DMS79 (cell line): ENCODE measurements at regions not wholly inside any gene's neighbourhood (a gene's known extent, or its start where the extent isn't known, plus 50 kb on each side); places are given as distances from the start of the nearest gene placed in this dataset.

Experiments used
- DNase-seq: peaks from one replicate; lab custom pipeline; 2025; lab: John Stamatoyannopoulos, UW

- no peak for DNase-seq
These were observed 312.0 kb downstream of the SAMD5 start for GRCh38 chr6:147820520-147820919.

GRCh38 chr6:147821295-147821897 is 312.9 kb downstream of the SAMD5 start:
- no peak for DNase-seq

- DNase-seq: no peak
These were observed 315.4 kb downstream of the SAMD5 start for GRCh38 chr6:147823936-147824335.

DNA sequence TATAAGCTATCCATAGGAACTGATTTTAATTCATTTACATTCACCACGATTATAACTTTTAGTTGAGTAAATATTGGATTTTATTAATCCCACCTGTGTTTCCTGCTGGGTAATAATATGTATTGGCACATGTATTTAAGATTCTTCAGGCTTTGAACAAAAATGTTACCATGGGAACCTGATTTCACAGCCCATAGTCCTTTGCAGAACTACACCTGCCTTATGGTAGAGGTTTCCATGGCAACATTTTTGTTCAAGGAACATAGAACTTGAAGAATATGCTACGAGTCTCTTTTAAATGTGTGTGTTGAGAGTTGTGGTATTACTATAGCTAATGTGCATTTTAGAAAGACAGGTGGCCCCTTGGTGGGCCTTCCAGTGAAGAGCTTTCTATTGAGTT is 317.4 kb downstream of the SAMD5 start:
- DNase-seq: no peak

- DNase-seq: no peak
These were observed 318.2 kb downstream of the SAMD5 start for GRCh38 chr6:147826698-147827097.

DNA sequence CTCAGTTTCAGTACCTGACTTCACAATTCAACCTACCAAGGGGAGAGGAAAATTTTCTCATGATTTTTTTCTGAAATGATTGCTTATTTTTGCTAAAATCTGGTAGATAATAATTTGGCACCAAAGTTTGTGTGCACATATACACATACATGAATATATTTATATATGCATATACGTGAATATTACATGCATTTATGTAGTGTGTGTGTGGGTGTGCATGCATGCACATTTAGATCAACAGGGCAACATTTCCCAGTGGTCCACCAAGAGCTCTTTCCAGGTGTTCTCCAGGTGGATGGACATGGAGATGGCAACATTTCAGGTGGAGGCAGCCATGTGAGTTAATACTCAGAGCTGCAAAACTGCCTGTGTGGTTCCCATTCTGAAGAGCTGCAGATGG is 320.9 kb downstream of the SAMD5 start:
- no peak for DNase-seq

DNA sequence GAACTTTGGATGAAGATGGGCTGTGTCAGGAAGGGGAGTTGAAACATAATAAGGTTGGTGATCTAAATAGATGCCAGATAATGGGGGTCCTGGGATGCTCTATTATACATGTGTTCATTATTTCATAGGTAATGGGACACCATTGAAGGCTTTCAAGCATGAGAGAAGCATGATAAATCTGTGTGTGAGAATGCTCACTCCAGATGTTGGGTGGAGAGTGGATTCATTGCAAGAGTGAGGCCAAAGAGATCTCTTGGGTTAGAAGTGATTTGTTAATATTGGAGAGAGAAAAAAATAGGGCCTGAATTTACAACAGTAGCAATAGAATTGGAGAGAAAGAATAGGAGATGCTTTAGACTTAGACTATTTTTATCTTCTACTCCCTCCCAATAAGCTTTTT is 321.3 kb downstream of the SAMD5 start:
- DNase-seq: no peak

GRCh38 chr6:147831356-147831755 is 322.9 kb downstream of the SAMD5 start:
- DNase-seq: no peak

DNA sequence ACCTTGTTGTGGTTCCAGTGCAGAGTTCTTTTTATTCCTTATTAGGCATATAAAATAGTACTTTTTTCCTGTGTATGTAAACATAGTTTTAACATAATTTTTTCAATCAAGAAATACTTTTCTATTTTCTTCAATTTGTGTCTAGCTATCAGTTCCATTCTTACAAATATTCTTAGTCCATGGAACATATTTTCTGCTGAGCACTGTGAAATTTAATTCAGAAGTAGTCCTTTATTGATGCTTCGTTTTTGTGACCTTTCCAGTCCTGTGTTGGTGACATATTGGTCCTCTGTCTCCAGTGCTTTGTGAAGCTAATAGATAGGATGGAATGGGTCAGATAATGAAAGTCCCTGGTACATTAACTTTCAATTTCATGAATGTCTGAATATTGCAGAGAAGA is 325.1 kb downstream of the SAMD5 start:
- DNase-seq: no peak

DNA sequence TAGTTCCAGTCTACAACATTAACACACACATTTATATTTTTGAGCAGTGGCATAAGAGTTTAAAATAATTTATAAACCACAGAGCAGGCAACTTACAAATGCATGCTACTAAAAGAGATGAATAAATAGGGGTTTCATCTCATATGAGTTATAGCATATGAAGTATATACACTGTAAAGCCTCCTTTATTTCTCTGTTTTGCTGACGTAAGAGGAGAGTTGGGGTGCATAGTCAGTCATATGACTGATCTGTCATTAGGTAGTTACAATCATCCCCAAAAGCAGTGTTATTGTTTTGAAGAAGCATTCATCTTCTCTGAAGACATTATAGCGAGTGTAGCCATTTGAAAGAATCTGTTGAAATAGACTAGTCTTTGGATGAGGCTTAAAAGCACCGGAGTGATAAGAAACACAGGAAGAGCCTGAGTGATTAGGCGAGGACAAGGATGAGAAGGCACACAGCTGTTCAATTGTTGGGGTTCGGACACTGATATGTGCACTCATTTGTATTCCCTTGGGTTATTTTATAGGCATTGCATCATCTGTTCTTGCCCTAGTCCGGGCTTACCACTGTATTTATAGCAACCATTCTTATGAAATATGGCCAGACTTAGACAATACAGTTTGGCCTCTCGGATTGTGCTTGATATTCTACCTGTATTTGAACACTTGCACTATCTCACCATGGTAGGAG is 325.7 kb downstream of the SAMD5 start:
- no peak for DNase-seq

- DNase-seq: no peak
These were observed 329.1 kb downstream of the SAMD5 start for GRCh38 chr6:147837540-147837939.

- DNase-seq: no peak
These were observed 331.5 kb downstream of the SAMD5 start for GRCh38 chr6:147839708-147840610.

DNA sequence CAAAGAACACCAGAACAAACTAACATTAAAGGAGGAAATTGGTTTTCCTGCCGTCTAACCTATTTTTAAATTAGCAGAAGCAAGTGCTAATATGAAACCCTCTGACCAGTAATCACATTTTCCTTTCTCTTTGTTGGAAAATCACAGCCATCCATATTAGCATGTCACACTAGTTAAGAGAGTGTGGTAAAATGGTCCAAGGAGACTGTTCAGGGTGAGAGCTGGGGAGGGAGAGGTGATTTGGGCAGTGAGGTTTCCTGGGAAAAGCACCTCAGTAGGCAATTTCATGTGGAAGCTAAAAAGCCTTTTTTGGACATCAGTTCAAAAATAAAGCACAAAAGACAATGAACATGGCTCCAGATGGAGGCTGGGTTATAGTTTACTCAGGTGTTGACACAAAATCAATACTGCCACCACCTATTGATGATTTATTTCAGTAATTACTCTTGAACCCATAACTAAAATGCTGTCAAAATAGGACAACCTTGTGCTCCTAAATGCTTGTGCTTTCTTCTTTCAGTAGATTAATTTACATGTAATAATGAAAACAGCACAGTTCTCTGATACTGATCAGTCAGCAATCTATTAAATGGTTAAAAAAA is 333.2 kb downstream of the SAMD5 start:
- DNase-seq: no peak

DNA sequence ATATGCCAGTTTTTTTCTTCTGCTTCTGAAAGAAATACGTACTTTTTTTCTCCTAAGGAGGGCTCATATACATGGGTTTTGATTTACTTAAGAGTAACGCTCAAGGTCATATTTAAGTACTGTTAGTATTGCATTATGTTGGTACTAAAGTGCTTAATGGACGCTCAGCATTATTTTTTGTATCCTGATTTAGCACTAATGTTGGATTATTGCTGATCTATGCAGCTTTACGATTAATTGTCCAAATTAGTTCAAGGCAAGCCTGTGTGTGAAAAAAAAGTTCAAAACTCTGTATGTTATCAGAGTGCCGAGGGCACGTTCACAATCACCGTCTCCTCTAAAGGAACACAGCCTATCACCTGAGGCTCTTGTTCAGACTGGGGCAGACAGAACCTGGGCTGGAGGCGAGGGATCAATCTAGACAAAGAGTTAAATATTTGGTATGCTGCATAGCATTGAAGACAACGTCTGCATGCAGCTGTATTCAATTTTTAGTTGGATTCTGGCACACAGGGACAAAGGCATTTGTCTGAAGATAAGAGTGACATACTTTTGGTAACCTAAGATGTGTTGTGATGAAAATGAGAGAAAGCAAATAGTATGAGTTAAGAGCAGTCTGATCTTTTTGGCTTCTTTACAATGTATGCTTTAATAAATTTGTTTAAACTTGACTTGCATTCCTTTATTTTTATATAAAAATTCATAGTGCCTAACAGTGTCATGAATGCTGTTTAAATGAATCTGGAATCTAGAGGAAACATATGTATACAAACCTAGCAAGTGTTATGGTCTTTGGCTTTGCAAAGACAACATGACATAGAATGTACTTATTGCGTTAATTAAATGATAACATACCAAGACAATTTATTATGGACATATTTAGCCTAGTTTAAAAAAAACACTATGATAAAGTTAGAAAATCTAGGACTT is 341.2 kb downstream of the SAMD5 start:
- no peak for DNase-seq

GRCh38 chr6:147852772-147853171 is 344.3 kb downstream of the SAMD5 start:
- DNase-seq: no peak

- DNase-seq: no peak
These were observed 345.1 kb downstream of the SAMD5 start for GRCh38 chr6:147853574-147853973.

DNA sequence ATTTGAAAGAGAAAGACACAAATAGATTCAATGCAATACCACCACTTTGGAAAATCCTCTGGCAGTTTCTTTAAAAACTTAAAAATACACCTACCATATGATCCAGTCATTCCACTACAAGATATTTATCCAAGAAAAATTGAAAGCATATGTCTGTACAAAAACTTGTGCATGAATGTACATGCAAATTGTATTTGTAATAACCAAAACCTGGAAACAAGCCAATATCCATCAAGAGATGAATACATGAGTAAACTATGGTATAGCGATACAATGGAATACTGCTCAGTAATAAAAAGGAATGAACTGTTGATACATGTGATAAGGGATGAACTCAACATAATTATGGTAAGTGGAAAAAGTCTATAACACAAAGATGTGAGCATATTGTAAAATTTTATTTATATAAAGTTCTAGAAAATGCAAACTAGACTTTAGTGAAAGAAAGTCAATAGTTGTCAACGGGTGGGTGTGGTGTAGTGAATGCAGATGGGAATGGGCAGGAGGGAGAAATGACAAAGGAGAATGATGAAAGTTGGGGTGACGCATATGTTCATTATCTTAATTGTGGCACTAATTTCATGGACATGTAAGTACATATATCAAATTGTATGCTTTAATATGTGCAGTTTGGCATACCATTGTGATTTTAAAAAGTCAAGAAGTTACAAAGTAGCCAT is 347.5 kb downstream of the SAMD5 start:
- no peak for DNase-seq

DNA sequence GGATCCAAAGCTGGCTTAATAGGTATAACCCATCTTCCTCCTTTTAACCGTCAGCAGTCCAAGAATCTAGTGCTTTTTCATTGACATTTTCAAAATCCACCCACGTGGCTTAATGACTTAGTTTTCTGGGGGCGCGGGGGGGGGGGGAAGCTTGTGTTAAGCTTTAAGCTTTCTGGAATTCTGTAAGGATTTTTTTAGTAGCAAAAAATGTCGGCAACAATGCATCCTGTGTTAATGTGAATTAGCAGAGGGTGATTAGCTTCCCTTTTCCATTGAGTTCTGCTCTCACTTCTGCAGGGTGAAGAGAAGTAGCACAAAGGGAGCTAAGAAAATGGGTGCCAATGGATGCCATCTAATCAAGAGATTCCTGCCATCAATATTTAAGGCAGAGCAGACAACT is 348.2 kb downstream of the SAMD5 start:
- no peak for DNase-seq

GRCh38 chr6:147858421-147858820 is 349.9 kb downstream of the SAMD5 start:
- DNase-seq: no peak

DNA sequence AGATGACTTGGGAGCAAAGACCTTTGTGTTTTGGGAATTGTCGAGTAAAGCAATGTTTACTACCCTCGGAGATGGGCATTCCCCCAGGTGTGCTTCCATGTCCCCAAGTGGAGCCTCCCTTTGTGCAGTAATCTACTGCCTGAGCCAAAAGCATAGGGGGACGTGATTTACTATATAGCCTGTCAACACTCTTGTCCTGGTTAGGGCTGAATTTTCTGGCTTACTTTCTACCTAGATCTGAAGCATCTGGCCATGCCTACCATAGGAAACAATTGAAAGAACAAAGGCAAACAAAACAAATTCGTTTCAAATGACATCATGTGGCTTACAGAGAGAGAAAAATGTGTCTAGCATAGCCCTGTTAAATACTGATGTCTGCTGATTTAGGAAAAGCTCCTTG is 350.6 kb downstream of the SAMD5 start:
- no peak for DNase-seq

DNA sequence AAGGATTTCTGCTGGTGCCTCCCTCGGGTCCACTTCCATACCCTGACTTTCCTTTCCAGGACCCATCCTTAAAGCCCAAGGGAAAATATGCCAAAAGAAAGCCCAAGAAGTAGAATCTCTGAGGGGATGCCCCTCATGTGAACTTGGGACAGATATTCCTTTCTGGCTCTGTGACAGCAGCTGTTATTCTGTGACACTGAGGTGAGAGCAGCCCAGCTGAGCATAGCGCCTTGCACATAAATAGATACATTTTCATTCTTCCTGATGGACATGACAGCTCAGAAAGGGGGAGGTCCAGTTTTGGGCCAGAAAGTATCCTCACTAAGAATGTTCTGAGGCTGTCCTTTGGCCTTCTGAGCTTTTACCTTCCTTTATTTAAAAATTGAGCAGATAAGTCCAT is 353.2 kb downstream of the SAMD5 start:
- no peak for DNase-seq
